SU-DHL-6 (cell line): ENCODE measurements at regions not wholly inside any gene's neighbourhood (a gene's known extent, or its start where the extent isn't known, plus 50 kb on each side); places are given as distances from the start of the nearest gene placed in this dataset.

Source experiments
- H2AFZ ChIP-seq: fragments of 200-600 bp; sonication (generic); 2 replicates; pipeline ENCODE4 v1.6.1; 2014; ENCODE audit warnings: low read depth, mild to moderate bottlenecking, moderate library complexity, mixed read lengths, antibody characterized with exemption, low read length; ENCODE audit not compliant: severe bottlenecking
- H3F3A ChIP-seq: fragments of 200-600 bp; shearing (Covaris generic); 2 replicates; pipeline ENCODE4 v1.6.0; 2016; ENCODE audit warnings: antibody characterized with exemption, mild to moderate bottlenecking; ENCODE audit not compliant: insufficient read depth
- H3K27ac ChIP-seq: fragments of 200-600 bp; sonication (generic); 2 replicates; pipeline ENCODE4 v1.5.1; 2016; ENCODE audit warnings: low read depth, mild to moderate bottlenecking, low read length, moderate library complexity, mixed read lengths
- H3K27me3 ChIP-seq: fragments of 200-600 bp; sonication (generic), shearing (Covaris generic); 2 replicates; pipeline ENCODE4 v1.6.0; 2014; ENCODE audit warnings: mild to moderate bottlenecking, low read length
- H3K36me3 ChIP-seq: fragments of 200-600 bp; sonication (generic); 2 replicates; pipeline ENCODE4 v1.6.1; 2014; ENCODE audit warnings: mild to moderate bottlenecking, low read length, mixed read lengths
- H3K4me2 ChIP-seq: fragments of 300-600, 200-600 bp; shearing (Covaris generic), sonication (generic); 2 replicates; pipeline ENCODE4 v1.6.0; 2014; ENCODE audit warnings: low read length, low read depth, mild to moderate bottlenecking; ENCODE audit not compliant: poor library complexity, severe bottlenecking
- H3K4me3 ChIP-seq: fragments of 200-600 bp; sonication (generic); 2 replicates; pipeline ENCODE4 v1.5.1; 2014; ENCODE audit warnings: antibody characterized with exemption, low read length, mild to moderate bottlenecking, mixed read lengths; ENCODE audit not compliant: insufficient read depth, poor library complexity, severe bottlenecking
- H3K79me2 ChIP-seq: fragments of 200-600 bp; sonication (generic); 2 replicates; pipeline ENCODE4 v1.6.1; 2014; ENCODE audit warnings: mild to moderate bottlenecking, low read length, moderate library complexity; ENCODE audit not compliant: insufficient read depth
- H3K9ac ChIP-seq: fragments of 200-600 bp; sonication (generic); 2 replicates; pipeline ENCODE4 v1.7.0; 2014; ENCODE audit warnings: mild to moderate bottlenecking, low read length
- H3K9me2 ChIP-seq: fragments of 200-600 bp; sonication (generic); replicated peaks from 2 replicates; pipeline ENCODE4 v1.6.1; 2014; ENCODE audit warnings: low read length; ENCODE audit not compliant: insufficient read depth
- H3K9me3 ChIP-seq: fragments of 200-600 bp; sonication (generic); 2 replicates; pipeline ENCODE4 v1.6.1; 2014; ENCODE audit warnings: low read length, mixed read lengths; ENCODE audit not compliant: insufficient read depth
- H4K20me1 ChIP-seq: fragments of 200-600 bp; sonication (generic); 2 replicates; pipeline ENCODE4 v1.6.1; 2014; ENCODE audit warnings: low read depth, mild to moderate bottlenecking, antibody characterized with exemption, low read length, moderate library complexity, mixed read lengths
- CTCF ChIP-seq: fragments of 200-600 bp; sonication (generic); IDR thresholded peaks from one replicate; pipeline ENCODE4 v1.5.1; 2017; ENCODE audit warnings: antibody characterized with exemption, mild to moderate bottlenecking, low read length, moderate library complexity; ENCODE audit not compliant: insufficient read depth, poor library complexity, severe bottlenecking
- EZH2phosphoT487 ChIP-seq: fragments of 200-600 bp; sonication (generic), shearing (Covaris generic); conservative IDR thresholded peaks from 2 replicates; pipeline ENCODE4 v1.6.1; 2018; ENCODE audit warnings: mild to moderate bottlenecking, antibody characterized with exemption, low read length, moderate library complexity, mixed read lengths

- H3K36me3 ChIP-seq = no peaks in the 10 kb centered on the region
These were observed 311.5 kb downstream of the CDH2 start for GRCh38 chr18:27865431-27865830.

DNA sequence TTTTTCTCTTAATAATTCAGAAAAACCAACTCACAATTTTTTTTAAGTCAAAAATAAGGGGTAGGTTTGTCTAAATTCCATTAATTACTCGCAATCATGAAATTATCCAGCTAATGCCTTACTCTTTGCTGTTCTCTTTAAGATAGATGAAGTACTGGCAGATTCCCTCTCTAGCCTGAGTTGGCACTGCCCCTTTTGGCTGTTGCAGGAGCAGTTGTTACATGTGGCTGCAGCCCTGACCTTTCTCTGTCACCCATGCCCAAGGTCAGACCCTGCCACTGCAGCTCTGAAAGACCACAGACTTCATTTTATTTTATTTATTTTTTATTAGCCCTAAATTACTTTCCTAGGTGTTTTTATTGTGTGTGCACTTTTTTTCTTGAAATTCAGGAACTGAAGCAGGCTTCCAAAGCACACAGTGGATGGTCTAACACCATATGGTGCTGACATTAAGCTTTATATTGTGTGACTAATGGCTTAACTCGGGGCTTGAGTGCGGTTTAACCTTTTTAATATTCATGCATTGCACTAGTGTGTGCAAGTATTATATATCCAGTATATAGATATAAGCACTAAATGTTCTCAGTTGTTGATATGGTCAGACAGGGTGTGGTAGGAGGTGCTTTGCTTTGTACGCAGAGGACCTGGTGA lies 313.0 kb downstream of the CDH2 start:
- Histone ChIP-seq H3F3A (no peaks in the 10 kb centered on the region), H2AFZ (no peak overlapping the region), H3K4me3 (no peak overlapping the region), H3K27me3 (no peaks in the 10 kb centered on the region), H3K9me3 (no peaks in the 10 kb centered on the region), H3K9me2 (no peaks in the 10 kb centered on the region), H4K20me1 (no peaks in the 10 kb centered on the region), H3K9ac (no peak overlapping the region), H3K27ac (no peak overlapping the region), H3K4me2 (no peak overlapping the region), H3K36me3 (no peaks in the 10 kb centered on the region), H3K79me2 (no peaks in the 10 kb centered on the region)
- TF ChIP-seq CTCF = no peak
- TF ChIP-seq EZH2phosphoT487 = no peak

More at GRCh38 chr18:27865431-27865830, 311.5 kb downstream of the CDH2 start:
- Histone ChIP-seq H3K9me2 (no peaks in the 10 kb centered on the region), H2AFZ (no peak overlapping the region), H3K27ac (no peak overlapping the region), H3K9me3 (no peaks in the 10 kb centered on the region), H4K20me1 (no peaks in the 10 kb centered on the region), H3K79me2 (no peaks in the 10 kb centered on the region), H3K9ac (no peak overlapping the region), H3K27me3 (no peaks in the 10 kb centered on the region), H3F3A (no peaks in the 10 kb centered on the region), H3K4me2 (no peak overlapping the region), H3K4me3 (no peak overlapping the region)
- TF ChIP-seq EZH2phosphoT487 = no peak
- TF ChIP-seq CTCF = no peak

- H3K4me2 ChIP-seq = no peak overlapping the region
- TF ChIP-seq EZH2phosphoT487 (no peak), CTCF (no peak)
- no peak overlapping the region for H3K4me3 ChIP-seq
- no peaks in the 10 kb centered on the region for H3K9me3 ChIP-seq
- no peaks in the 10 kb centered on the region for H3K27me3 ChIP-seq
- H3K79me2 ChIP-seq = no peaks in the 10 kb centered on the region
- no peak overlapping the region for H3K27ac ChIP-seq
- no peaks in the 10 kb centered on the region for H3K9me2 ChIP-seq
- H2AFZ ChIP-seq = no peak overlapping the region
- no peaks in the 10 kb centered on the region for H4K20me1 ChIP-seq
- H3K9ac ChIP-seq = no peak overlapping the region
- H3F3A ChIP-seq = no peaks in the 10 kb centered on the region
- H3K36me3 ChIP-seq = no peaks in the 10 kb centered on the region
These were observed 314.8 kb downstream of the CDH2 start for GRCh38 chr18:27862041-27862682.
